Ishikawa (cell line): ENCODE measurements at regions not wholly inside any gene's neighbourhood (a gene's known extent, or its start where the extent isn't known, plus 50 kb on each side); places are given as distances from the start of the nearest gene placed in this dataset.
A peak's percentile ranks its signal among the peaks of the same experiment; 100 is the strongest.

ENCODE experiments used
- CEBPB ChIP-seq: IDR thresholded peaks from 2 replicates; pipeline ENCODE4 v1.6.1; 2012
- CREB1 ChIP-seq: IDR thresholded peaks from 2 replicates; pipeline ENCODE4 v1.6.1; 2012; ENCODE audit warnings: low read depth
- EGR1 ChIP-seq: IDR thresholded peaks from 2 replicates; pipeline ENCODE4 v1.6.1; 2012
- EP300 ChIP-seq: IDR thresholded peaks from 2 replicates; pipeline ENCODE4 v1.6.1; 2012; ENCODE audit warnings: borderline replicate concordance
- FOXM1 ChIP-seq: IDR thresholded peaks from 2 replicates; pipeline ENCODE4 v1.6.1; 2012; ENCODE audit warnings: low read depth, borderline replicate concordance
- NFIC ChIP-seq: IDR thresholded peaks from 2 replicates; pipeline ENCODE4 v1.6.1; 2012
- RAD21 ChIP-seq: IDR thresholded peaks from 2 replicates; pipeline ENCODE4 v1.6.1; 2012; ENCODE audit warnings: low read depth
- TAF1 ChIP-seq: IDR thresholded peaks from 2 replicates; pipeline ENCODE4 v1.6.1; 2012; ENCODE audit warnings: low read depth, mild to moderate bottlenecking
- TCF12 ChIP-seq: IDR thresholded peaks from 2 replicates; pipeline ENCODE4 v1.6.1; 2012; ENCODE audit warnings: low read depth
- TEAD4 ChIP-seq: IDR thresholded peaks from 2 replicates; pipeline ENCODE4 v1.6.1; 2012
- YY1 ChIP-seq: IDR thresholded peaks from 2 replicates; pipeline ENCODE4 v1.6.1; 2012; ENCODE audit warnings: low read depth
- ZBTB7A ChIP-seq: IDR thresholded peaks from 2 replicates; pipeline ENCODE4 v1.6.1; 2012; ENCODE audit warnings: low read depth
- TF ChIP-seq, protein P1 (sequence below): IDR thresholded peaks from 2 replicates; pipeline ENCODE4 v1.6.1; 2012; ENCODE audit warnings: low read depth, mild to moderate bottlenecking
- TF ChIP-seq, protein P2 (sequence below): IDR thresholded peaks from 2 replicates; pipeline ENCODE4 v1.6.1; 2012
- TF ChIP-seq, protein P3 (sequence below): IDR thresholded peaks from 2 replicates; pipeline ENCODE4 v1.6.1; 2012

DNA sequence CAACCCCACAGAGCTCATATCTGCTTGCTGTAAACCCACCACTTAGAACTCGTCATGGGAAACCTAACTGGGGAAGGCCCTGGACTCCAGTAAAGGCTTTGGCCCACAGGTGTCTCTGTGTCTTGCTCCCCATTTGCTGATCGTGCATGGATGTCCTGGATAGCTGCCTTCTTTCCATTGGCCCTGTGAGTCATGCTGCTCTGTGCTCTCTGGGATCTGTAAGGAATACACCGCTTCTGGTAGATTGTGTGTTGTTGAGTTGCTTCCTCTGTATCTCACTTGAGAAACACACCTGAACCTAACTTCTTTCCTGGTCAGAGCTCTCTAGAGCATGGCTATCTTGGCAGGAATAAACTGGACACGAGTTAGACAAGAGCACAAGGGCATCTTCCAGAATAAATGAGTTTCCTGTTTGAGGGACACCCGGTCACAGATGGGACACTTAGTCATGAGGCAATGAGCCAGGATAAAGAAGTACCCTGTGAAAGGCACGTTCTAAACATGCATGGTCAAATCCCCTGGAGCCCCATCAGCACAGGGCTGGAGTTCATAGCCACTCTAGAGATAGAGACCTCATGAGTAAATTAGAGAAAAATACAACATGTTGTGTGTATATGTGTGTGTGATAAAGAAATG is 99.6 kb upstream of the TMEM170B start:
- TF ChIP-seq TCF12 (no peak), ZBTB7A (no peak), NFIC (no peak), RAD21 (no peak), FOXM1 (no peak), TEAD4 (no peak), EP300 (no peak), CEBPB (no peak), YY1 (no peak), TAF1 (no peak)
- TF ChIP-seq, protein P1, sequence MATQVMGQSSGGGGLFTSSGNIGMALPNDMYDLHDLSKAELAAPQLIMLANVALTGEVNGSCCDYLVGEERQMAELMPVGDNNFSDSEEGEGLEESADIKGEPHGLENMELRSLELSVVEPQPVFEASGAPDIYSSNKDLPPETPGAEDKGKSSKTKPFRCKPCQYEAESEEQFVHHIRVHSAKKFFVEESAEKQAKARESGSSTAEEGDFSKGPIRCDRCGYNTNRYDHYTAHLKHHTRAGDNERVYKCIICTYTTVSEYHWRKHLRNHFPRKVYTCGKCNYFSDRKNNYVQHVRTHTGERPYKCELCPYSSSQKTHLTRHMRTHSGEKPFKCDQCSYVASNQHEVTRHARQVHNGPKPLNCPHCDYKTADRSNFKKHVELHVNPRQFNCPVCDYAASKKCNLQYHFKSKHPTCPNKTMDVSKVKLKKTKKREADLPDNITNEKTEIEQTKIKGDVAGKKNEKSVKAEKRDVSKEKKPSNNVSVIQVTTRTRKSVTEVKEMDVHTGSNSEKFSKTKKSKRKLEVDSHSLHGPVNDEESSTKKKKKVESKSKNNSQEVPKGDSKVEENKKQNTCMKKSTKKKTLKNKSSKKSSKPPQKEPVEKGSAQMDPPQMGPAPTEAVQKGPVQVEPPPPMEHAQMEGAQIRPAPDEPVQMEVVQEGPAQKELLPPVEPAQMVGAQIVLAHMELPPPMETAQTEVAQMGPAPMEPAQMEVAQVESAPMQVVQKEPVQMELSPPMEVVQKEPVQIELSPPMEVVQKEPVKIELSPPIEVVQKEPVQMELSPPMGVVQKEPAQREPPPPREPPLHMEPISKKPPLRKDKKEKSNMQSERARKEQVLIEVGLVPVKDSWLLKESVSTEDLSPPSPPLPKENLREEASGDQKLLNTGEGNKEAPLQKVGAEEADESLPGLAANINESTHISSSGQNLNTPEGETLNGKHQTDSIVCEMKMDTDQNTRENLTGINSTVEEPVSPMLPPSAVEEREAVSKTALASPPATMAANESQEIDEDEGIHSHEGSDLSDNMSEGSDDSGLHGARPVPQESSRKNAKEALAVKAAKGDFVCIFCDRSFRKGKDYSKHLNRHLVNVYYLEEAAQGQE, result no peak
- TF ChIP-seq, protein P2, sequence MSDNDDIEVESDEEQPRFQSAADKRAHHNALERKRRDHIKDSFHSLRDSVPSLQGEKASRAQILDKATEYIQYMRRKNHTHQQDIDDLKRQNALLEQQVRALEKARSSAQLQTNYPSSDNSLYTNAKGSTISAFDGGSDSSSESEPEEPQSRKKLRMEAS, result no peak
- TF ChIP-seq, protein P3, sequence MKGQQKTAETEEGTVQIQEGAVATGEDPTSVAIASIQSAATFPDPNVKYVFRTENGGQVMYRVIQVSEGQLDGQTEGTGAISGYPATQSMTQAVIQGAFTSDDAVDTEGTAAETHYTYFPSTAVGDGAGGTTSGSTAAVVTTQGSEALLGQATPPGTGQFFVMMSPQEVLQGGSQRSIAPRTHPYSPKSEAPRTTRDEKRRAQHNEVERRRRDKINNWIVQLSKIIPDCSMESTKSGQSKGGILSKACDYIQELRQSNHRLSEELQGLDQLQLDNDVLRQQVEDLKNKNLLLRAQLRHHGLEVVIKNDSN, result no peak

DNA sequence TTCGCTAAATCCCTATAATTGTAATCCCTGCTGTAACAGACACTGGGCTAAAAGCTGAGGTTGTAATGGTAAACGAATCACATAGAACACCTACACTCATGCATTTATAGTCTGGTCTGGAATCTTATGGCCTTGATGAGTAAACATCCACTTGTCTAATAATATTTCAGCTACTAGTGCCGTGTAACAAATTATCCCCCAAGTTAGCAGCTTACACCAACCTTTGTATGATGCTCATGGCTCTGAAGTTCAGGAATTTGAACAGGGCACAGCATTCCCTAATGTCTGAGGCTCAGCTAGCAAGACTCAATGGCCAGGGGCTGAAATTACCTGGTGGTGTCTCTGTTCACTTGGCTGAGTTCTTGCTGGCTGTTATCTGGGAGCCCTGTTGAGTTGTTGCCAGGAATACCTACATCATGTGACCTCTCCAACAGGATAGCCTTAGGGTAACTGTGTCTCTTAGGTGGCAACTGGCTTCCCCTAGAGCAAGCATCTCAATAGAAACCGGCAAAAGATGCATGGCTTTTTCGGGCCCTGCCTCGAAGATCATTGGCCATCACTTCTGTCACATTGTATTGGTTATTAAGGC is 100.9 kb upstream of the TMEM170B start:
- TF ChIP-seq RAD21 (no peak), TEAD4 (no peak), TAF1 (no peak), YY1 (no peak), CREB1 (no peak), NFIC (no peak), EP300 (no peak), ZBTB7A (no peak), CEBPB (no peak), TCF12 (no peak)
- TF ChIP-seq, protein P2, result no peak
- TF ChIP-seq, protein P1, result no peak
- TF ChIP-seq, protein P3, result no peak

DNA sequence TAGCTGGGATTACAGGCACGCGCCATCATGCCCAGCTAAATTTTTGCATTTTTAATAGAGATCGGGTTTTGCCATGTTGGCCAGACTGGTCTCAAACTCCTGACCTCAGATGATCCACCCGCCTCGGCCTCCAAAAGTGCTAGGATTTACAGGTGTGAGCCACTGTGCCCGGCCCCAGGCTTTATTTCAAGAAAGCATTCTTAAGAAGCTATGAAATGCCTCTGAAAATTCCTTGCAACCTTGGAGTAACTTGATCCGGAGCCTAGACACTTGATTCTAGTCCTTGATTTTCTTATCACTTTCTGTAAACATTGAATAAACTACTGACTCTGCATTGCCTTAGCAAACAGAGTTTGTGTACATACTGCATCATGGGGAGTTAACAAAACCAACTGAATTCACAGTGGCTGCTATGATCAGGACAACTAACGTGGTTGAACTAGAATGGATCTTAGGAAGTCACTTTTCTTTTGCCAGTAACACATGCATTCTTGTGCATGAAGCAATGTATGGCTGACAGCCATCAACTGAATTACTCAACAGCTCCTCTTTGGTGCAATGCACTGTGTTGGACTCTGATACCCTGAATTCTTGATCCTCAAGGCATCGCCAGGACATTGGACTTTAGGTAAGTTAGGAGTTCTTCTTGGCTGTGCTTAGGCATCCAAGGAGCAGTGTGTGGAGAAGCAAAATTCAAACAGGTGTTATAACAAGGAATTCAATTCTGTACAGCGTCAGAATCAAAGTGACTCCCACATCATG is 102.8 kb upstream of the TMEM170B start:
- TF ChIP-seq TAF1, result no peak
- TF ChIP-seq YY1, result 0 out of 2 replicates have a peak, but pooled peaks have one; percentile 4
- TF ChIP-seq ZBTB7A, result no peak
- TF ChIP-seq CEBPB, result peak; percentile 97
- TF ChIP-seq, protein P3, result no peak
- no peak for TF ChIP-seq EGR1
- peak; percentile 77; the same call in 1 of the 2 replicates for TF ChIP-seq EP300
- TF ChIP-seq TCF12, result peak; percentile 60; the same call in 1 of the 2 replicates
- peak; percentile 69 for TF ChIP-seq TEAD4
- TF ChIP-seq, protein P2, result peak; percentile 80
- TF ChIP-seq FOXM1, result peak; percentile 76; the same call in 1 of the 2 replicates
- TF ChIP-seq NFIC, result peak; percentile 65

DNA sequence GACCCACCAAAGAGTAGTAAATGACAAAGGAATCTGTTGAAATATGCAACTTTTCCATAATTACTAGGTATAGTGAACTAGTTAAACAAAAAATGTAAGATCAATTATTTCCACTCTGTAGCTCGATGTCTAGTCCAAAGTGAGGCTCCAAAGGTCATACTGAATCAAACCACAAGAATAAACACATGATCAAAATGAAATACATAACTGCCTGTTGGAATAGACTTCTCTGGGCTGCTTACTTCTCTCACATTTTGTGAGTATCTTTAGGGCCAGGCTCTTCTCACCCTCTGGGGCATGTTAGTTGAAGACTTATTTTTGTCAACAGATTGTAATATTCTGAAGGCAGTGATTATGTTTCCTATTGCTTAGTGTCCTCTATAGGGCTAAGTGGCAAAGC is 103.7 kb upstream of the TMEM170B start:
- no peak for TF ChIP-seq EGR1
- no peak for TF ChIP-seq ZBTB7A
- no peak for TF ChIP-seq EP300
- no peak for TF ChIP-seq TAF1
- TF ChIP-seq TEAD4, result no peak
